NCI-H2107 treated with DMSO at 0.1 percent for 48 hours (cell line): ENCODE measurements at regions not wholly inside any gene's neighbourhood (a gene's known extent, or its start where the extent isn't known, plus 50 kb on each side); places are given as distances from the start of the nearest gene placed in this dataset.
"Not testable (repeated sequence)": the region's sequence is repeated elsewhere in the genome, so short reads cannot be mapped to it uniquely, and the experiment has no call there.

Experiments
- DNase-seq: peaks from one replicate; lab custom pipeline; 2025; ENCODE audit not compliant: unreplicated experiment; lab: John Stamatoyannopoulos, UW

- DNase-seq = no peak
Measured at GRCh38 chr9:106482733-106483132, 380.2 kb upstream of the ZNF462 start.

DNA sequence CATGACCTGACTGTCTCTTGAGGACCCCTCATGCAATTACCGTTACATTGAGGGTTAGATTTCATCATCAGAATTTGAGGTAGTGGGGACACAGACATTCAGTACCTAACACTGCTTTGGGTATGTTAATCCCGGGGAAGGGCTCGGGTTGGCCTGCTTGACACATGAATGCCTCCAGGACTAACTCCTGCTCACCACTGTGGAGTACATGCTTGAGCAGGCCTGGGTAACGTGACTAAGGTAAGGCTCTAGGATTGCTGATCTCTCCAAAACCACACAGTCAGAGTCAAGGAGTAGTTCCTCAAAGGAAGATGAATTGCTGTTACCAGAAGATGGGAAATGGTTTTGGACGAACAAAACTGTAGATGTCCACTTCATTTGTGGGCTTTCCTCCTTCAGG is 376.3 kb upstream of the ZNF462 start:
- DNase-seq = no peak

- DNase-seq = no peak
Measured at GRCh38 chr9:106487266-106487665, 375.7 kb upstream of the ZNF462 start.

GRCh38 chr9:106492126-106492525 is 370.8 kb upstream of the ZNF462 start:
- not testable (repeated sequence) for DNase-seq

DNA sequence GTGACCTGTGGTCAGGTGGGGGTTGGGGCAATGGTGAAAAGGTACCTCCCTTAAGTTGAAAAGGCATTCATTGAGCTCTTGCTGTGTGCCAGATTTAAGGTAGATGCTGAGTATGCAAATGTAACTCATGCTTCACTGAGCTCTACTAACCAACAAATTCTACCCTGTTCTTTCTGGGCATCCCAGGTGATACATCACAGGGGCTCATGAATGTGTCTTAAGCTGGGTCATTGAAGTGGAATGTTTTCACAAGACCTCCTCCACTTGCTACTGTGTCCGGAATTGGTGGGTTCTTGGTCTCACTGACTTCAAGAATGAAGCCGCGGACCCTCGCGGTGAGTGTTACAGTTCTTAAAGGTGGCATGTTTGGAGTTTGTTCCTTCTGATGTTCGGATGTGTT is 362.8 kb upstream of the ZNF462 start:
- DNase-seq = no peak

GRCh38 chr9:106501210-106501609 is 361.8 kb upstream of the ZNF462 start:
- not testable (repeated sequence) for DNase-seq

DNA sequence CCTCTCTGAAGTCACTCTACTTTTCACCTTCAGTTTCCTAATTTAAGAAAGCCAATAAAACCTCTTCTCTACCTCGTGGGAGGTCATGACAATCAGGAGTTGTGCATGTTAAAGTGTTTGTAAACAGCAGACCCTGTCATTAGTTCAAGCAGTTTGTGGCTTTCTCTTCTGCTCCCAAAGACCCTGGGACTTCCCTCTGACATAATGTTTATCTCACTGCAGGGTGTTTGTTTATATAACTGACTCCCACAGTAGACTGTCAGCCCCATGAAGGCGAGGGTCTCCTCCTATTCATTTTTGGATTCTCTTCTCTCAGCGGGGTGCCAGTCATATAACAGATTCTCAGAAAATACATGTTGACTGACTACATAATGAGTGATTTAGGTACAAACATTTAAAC is 360.0 kb upstream of the ZNF462 start:
- DNase-seq = no peak

DNA sequence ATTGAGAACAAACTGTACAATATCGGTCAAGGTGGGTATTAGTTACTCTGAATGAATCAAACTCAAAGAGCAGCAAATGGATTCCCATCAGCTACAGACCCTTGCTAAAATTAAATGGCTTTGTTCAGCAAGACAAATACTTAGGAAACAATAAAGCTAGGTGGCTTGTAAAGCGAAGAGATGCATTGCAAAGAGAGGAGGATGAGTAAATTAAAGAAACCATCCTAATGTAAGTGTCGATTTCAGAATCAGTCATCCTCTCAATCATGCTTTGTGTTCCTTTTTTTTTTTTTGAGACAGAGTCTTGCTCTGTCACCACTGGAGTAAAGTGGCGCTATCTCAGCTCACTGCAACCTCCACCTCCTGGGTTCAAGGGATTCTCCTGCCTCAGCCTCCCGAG is 359.2 kb upstream of the ZNF462 start:
- DNase-seq = no peak

- no peak for DNase-seq
Measured at GRCh38 chr9:106526716-106527204, 336.2 kb upstream of the ZNF462 start.

DNA sequence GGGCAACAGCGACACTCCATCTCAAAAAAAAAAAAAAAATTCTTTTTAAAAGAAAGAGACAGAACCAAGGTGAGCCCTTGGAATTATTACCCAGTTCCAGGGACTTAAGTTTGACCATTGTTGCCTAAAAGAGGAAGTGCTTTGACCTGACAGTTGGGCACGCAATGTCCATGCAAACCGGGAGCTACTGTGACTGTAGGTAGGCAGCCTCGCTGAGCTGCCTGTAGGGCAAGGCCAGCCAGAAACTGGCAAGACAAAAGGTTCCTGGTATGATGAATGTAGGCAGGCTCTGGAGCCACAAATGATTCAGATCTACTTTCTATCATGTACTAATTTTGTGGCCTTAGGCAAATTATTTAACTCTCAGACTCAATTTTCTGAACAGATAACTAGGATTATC is 334.8 kb upstream of the ZNF462 start:
- no peak for DNase-seq

DNA sequence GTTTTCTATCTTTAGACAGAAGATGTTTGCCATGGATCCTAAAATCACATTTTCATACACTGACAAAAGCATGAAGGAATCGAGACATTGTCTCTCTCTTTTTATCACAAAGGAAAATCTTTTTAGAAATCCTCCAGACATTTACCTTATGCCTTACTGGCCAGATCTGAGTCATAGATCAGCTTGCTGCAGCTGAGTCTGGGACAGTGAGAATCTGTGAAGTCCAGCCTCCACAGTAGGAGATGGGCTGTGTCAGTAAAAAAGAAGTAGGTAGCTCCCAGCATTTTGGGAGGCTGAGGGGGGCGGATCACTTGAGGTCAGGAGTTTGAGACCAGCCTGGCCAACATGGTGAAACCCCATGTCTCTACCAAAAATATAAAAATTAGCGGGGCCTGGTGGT is 333.4 kb upstream of the ZNF462 start:
- no peak for DNase-seq

- DNase-seq = no peak
Measured at GRCh38 chr9:106531491-106531890, 331.5 kb upstream of the ZNF462 start.

DNA sequence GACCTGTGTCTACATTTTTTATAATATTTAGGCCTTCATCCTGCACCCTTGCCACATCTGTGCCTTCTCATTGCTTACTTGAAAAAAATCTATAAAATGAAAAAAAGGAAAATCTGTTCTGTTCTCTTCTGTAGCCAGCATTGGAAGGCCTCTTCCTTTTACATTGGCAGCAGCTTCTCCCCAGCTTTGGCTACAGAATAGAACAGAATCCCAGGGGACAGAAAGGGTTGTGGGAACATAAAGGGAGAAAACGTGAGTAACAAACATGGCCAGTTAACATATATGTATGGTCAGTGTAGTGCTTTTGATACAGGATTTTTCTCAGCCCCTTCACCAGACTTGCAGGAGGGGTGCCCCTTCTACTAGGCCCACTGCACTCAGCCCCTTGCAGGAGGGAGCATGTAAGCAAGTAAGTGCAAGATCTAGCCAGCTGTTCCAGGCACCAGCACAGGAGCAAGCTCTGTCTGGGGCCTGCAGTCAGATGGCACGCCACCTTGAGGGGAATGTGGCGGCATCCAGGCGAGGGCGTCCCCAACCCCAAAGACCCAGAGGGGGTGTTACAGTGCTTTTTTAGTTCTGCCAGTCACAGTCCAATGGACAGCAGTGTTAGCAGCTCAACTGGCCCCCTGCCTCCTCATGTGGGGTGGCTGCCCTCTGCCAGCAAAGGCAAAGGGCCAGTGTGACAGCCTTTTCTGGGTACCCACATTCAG is 330.5 kb upstream of the ZNF462 start:
- no peak for DNase-seq

DNA sequence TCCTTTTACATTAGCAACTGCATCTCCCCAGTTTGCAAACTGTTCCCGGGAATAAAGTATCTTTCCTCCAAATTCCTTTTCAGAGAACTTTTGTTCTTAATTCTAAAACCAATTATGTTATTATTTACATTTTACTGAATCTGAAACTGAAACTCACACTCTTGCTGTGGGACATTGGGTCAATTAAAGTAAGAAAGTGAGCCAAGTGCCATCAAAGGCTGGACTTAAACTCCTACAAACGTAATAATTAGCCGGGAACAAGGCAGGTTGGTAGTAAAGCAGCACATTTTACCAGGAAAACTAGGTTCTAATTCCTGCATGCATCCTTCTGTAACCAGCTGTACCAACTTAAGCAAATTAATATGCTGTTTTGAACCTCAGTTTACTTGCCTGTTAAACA is 328.2 kb upstream of the ZNF462 start:
- no peak for DNase-seq

DNA sequence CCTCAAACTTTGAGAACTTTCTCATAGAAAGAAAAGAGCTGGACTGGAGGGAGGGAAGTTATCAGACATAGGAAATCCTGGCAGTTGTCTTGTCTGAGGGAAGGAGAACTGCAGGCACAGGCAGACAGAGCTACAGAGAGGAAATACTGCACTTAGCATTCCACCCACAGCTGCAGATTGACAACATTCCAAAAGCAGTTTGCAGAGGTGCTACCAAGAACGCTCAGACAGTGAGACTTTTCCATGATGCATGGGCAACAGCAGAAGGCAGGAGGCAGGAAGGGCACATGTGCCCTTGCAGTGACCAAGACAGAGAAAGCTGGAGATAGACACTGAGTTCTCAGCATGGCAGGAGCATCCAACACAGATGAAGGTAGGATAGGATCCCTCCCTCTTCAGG is 327.5 kb upstream of the ZNF462 start:
- no peak for DNase-seq

DNA sequence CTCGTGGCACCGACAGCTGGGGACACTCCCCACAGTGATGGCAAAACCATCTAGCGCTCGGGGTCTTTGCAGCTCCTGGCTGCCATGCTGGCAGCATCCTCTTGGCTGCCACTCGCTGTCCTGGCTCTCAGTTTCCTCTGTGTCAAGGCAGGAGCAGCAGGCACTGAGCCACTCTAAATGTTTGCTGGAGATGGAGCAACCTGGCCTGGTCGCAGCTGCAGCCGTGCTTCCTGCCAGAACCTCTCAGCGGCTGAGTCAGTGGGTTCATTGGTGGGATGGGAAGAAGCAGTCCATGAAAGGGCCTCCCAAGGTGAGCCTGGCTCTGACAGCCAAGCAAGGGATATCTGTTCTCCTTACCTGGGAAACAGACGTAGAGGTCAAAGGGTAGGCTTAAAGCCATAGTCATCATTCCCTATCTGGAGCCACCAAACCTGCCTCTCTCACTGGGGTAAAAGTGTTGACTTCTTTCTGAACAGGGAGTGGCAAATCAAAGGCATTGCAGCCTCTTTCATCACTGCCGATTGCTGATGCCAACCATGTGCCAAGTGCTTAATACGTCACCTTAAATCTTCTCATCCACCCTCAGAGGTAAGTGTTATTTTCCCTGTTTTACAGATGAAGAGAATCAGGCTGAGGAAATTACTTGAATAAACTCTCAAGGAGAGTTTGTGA is 304.8 kb upstream of the ZNF462 start:
- DNase-seq = no peak

GRCh38 chr9:106560540-106560939 is 302.4 kb upstream of the ZNF462 start:
- no peak for DNase-seq

GRCh38 chr9:106575823-106576222 is 287.1 kb upstream of the ZNF462 start:
- DNase-seq = no peak

DNA sequence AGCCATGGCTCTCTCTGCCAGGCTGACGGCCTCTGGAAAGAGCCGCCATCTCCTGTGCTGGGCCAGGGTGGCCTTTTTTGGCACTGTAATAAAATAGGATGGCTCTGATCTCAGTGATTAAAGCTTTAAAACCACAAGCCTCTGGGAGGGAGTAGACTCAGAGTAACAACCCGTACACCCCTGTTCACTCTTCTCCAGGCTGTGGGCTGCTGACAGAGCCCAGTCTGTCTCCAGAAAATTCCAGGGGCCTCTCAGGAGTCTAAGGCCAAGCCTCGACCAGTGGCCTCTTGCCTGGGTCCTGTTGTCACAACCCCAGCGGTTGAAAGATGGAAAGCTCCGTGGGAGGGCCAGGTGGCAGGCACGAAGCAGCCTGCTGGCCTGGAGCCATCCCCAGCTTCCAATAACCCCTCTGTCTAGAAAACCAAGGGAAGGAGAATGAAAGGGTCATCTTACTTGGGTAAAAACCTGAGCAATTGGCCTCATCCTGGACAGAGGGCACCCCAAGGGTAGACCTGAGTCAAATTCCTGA is 286.7 kb upstream of the ZNF462 start:
- DNase-seq = no peak

DNA sequence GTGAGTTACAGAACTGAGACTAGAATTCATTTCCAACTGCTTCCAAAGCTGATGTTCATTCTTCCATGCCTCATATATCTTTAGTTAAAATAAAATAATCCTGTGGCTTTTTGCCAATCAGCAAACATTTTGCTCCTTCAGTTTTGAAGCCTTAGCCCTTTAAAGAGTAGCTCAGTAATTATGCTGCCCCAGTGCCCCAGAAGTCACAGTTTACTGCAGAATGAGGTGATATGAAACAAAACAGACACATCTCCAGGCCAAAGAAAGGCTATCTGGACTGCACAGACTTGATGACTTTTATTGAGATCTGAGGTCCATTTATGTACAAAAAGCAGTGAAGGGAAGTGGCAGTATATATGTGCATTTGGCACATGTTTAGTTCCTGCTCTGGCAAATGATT is 285.8 kb upstream of the ZNF462 start:
- DNase-seq = no peak

DNA sequence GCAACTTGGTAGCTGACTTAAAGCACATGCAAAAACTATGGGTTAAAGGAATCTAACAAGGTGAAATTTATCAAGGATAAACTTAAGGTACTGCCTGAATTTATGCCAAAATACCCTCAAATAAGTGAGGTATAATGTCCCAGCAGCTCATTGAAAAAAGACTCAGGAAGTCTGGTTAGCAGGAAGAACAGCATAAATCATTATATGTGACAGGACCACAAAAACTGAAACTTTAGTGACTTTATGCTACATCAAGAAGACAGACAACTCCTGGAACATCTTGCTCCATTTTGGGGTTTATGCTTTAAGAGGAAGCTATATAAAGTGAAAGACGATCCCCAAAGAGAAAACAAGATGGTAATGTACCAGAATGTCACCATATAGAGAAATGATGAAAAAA is 282.4 kb upstream of the ZNF462 start:
- DNase-seq = no peak

- no peak for DNase-seq
Measured at GRCh38 chr9:106581973-106582372, 281.0 kb upstream of the ZNF462 start.
